Tibial artery (tissue), 4 donors: ENCODE measurements at regions not wholly inside any gene's neighbourhood (a gene's known extent, or its start where the extent isn't known, plus 50 kb on each side); places are given as distances from the start of the nearest gene placed in this dataset.

Source experiments
- DNase-seq, 2 donors: peaks; one replicate each; pipeline ENCODE4 v3.0.0-alpha.2; 2019
- H3K27ac ChIP-seq, 2 donors: fragments of 200-600 bp; sonication (generic) in 1 of 2; 1 replicate in 1 of 2; 2 replicates in 1 of 2; pipeline ENCODE4 v1.5.1; 2018 to 2019; ENCODE audit warnings: mild to moderate bottlenecking in 1 of 2
- H3K27me3 ChIP-seq, 2 donors: fragments of 200-600 bp; sonication (generic) in 1 of 2; one replicate each; pipeline versions ENCODE4 v1.5.1 to v1.6.0; 2016 to 2019
- H3K36me3 ChIP-seq, 3 donors: fragments of 200-600 bp; sonication (generic) in 2 of 3; one replicate each; pipeline ENCODE4 v1.5.1; 2016 to 2019; ENCODE audit warnings: mild to moderate bottlenecking in 2 of 3
- H3K4me1 ChIP-seq, 4 donors: fragments of 200-600 bp; sonication (generic) in 2 of 4; 1 replicate in 3 of 4; 2 replicates in 1 of 4; pipeline ENCODE4 v1.5.1; 2016 to 2019
- H3K4me3 ChIP-seq, 2 donors: fragments of 200-600 bp; sonication (generic) in 1 of 2; 1 replicate in 1 of 2; 2 replicates in 1 of 2; pipeline ENCODE4 v1.5.1; 2018 to 2019; ENCODE audit warnings: mild to moderate bottlenecking in 2 of 2
- H3K9me3 ChIP-seq, 3 donors: fragments of 200-600 bp; sonication (generic) in 1 of 3; one replicate each; pipeline ENCODE4 v1.5.1; 2016 to 2019
- CTCF ChIP-seq, 2 experiments: fragments of 200-600 bp in 1 of 2; fragments of 450-650 bp in 1 of 2; IDR thresholded peaks; one replicate each; pipeline ENCODE4 v1.5.1; 2017 to 2019; ENCODE audit warnings: antibody characterized with exemption in 2 of 2, mild to moderate bottlenecking in 1 of 2, moderate library complexity in 1 of 2
- intact Hi-C: fragments of 100-400 bp; cut with DNase I; formaldehyde crosslinking; loops from one replicate; pipeline ENCODE4 v1.15.0; 2023; ENCODE audit warnings: low total_unique reads

DNA sequence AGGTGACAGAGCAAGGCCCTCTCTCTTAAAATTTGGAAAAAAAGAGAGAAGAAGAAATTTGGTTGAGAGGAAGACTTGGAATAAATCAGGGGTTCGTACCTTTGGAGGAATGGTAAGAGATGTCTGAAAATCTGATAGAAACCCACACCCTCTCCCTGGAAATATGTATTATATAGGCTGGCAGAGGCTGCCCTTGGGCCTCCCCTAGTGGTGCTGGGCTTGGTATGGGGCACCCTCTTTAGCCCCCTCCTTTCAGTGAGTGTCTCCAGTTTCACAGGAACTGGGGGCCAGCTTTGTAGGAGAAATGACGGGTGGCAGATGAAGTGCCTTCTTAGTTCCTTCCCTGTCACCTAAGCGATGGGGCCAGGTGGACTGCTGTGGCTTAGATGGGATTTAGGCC is 82.9 kb upstream of the SLC2A1 start:
- H3K27ac ChIP-seq = no peak overlapping the region
- intact Hi-C loops = no loop called here
- no peak for DNase-seq
- H3K4me1 ChIP-seq = no peaks in the 10 kb centered on the region
- H3K36me3 ChIP-seq = no peaks in the 10 kb centered on the region
- peaks cover 0 to 17% of the 10 kb centered on the region in 2 donors for H3K27me3 ChIP-seq
- no peak overlapping the region for H3K4me3 ChIP-seq
- TF ChIP-seq CTCF (IDR thresholded peaks at IDR 0.05) = no peak
- H3K9me3 ChIP-seq = no peaks in the 10 kb centered on the region

- no peak for TF ChIP-seq CTCF (IDR thresholded peaks at IDR 0.05)
- H3K4me3 ChIP-seq = no peak overlapping the region
- H3K27me3 ChIP-seq = peaks cover 0 to 17% of the 10 kb centered on the region in 2 donors
- intact Hi-C loops = no loop called here
- H3K9me3 ChIP-seq = no peaks in the 10 kb centered on the region
- no peaks in the 10 kb centered on the region for H3K4me1 ChIP-seq
- no peak for DNase-seq
- H3K27ac ChIP-seq = no peak overlapping the region
- no peaks in the 10 kb centered on the region for H3K36me3 ChIP-seq
Measured at GRCh38 chr1:43039228-43040055, 80.8 kb upstream of the SLC2A1 start.

DNA sequence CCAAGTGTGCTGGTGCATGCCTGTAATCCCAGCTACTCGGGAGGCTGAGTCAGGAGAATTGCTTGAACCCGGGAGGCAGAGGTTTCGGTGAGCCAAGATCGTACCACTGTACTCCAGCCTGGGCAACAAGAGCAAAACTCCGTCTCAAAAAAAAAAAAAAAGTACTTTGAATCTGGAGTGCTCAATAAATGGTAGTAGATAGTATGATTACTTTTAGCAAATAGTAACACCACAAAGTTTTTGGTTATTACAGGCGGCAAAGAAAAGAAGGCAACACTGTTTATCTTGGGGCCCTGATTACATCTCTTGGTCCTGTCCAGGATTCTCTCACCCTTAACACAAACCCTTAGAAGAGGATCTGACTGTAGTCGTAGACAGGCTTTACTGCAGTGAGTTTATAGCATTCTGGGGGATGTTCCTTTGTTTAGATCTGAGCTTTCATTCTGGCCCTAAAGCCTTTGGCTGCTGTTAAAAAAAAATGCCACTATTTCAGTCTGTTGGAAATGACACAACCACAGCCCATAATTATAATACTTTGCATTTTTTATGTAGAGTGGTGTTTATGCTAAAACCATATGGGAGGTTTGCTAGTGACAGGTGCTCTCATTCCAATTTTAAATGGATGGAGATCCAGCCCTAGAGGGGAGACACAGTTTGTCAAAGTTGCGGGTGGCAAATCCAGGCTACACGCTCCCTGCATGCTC is 79.7 kb upstream of the SLC2A1 start:
- no peak overlapping the region for H3K27ac ChIP-seq
- intact Hi-C loops = no loop called here
- H3K36me3 ChIP-seq = no peaks in the 10 kb centered on the region
- H3K27me3 ChIP-seq = peaks cover 0 to 12% of the 10 kb centered on the region in 2 donors
- DNase-seq = no peak
- no peaks in the 10 kb centered on the region for H3K9me3 ChIP-seq
- no peaks in the 10 kb centered on the region for H3K4me1 ChIP-seq
- no peak overlapping the region for H3K4me3 ChIP-seq
- no peak for TF ChIP-seq CTCF (IDR thresholded peaks at IDR 0.05)

DNA sequence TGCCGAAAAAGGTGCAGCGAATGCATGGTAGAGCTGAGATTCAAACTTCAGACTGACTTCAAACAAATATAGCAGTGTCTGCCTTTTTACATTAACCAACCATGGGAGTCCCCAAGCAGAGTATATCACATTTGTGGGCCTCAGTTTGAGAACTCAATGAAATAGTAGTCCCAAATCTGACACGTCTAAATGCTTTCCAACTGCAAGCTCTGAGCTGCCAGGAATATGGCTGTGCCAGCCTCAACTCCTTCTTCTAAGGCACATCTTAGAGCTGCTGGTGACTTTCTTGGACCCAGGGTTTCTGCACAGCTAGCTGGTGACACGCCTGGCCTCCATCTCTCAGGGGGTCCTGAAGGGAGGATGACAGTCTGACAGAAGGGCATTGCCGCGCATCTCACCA is 78.8 kb upstream of the SLC2A1 start:
- Histone ChIP-seq H3K36me3 (no peaks in the 10 kb centered on the region), H3K27me3 (peaks cover 0 to 12% of the 10 kb centered on the region in 2 donors), H3K9me3 (no peaks in the 10 kb centered on the region), H3K4me1 (no peaks in the 10 kb centered on the region), H3K4me3 (no peak overlapping the region), H3K27ac (no peak overlapping the region)
- intact Hi-C loops = no loop called here
- no peak for DNase-seq
- TF ChIP-seq CTCF (IDR thresholded peaks at IDR 0.05) = no peak

DNA sequence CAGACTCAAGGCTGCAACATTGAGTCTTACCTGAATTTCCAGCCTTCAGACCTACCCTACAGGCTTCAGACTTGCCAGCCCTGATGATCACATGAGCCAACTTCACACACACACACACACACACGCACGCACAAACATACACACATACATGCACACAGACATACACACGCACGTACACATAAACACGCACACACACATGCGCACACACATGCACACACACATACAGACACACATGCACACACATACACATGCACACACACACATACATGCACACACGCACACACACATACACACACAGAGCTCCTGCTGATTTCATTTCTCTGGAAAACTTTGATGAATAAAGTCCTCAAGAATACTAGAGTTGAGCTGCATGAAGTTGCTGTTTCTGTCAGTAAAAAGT is 78.3 kb upstream of the SLC2A1 start:
- intact Hi-C loops = no loop called here

More for the DNA sequence above, 78.3 kb upstream of the SLC2A1 start:
- Histone ChIP-seq H3K4me1 (no peaks in the 10 kb centered on the region), H3K27me3 (peaks cover 0 to 8% of the 10 kb centered on the region in 2 donors), H3K9me3 (no peaks in the 10 kb centered on the region), H3K4me3 (no peak overlapping the region), H3K36me3 (no peaks in the 10 kb centered on the region), H3K27ac (no peak overlapping the region)
- no peak for DNase-seq
- TF ChIP-seq CTCF (IDR thresholded peaks at IDR 0.05) = no peak
